OCI-M1 (cell line): ENCODE measurements at regions not wholly inside any gene's neighbourhood (a gene's known extent, or its start where the extent isn't known, plus 50 kb on each side); places are given as distances from the start of the nearest gene placed in this dataset.
"Not testable (repeated sequence)": the region's sequence is repeated elsewhere in the genome, so short reads cannot be mapped to it uniquely, and the experiment has no call there.

Experiments
- DNase-seq: peaks from one replicate; lab custom pipeline; 2025; lab: John Stamatoyannopoulos, UW

DNA sequence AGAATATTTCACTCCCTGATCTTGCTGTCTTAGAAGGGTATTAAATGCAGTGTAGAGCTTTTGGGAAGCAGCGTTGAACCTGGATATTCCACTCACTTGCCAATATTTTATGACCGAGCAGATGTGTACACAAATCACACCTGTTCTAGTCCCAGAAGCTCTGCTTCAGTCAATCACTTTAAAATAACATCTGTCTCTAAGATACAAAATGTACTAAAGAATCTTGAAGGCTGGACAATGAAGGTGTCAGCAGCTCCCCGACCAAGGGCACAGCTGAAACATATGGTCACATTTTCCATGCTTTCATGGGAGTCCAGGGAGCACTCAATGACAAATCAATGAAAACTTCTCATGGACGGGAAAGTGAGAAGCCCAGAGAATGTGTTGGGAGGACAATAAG is 668.3 kb downstream of the PRIM2 start:
- DNase-seq, result not testable (repeated sequence)

DNA sequence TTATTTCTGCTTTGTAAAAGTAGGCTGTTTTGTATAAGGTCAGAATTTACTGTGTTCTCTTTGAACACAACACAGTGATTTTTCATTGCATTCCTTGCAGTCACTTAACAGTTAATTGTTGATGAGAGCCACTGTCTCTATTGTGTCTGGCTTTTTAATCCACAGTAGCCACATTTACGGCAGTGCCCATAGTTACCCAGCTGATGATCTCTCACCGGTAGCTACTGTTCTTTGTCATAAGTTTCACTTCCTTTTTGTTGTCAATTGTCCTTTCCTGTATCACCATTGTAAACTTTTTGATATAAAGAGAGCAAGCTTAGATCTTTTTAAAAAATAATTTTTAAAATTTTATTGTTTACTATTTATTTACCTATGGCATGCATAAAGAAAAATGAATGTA is 669.2 kb downstream of the PRIM2 start:
- DNase-seq, result not testable (repeated sequence)

- not testable (repeated sequence) for DNase-seq
Measured at GRCh38 chr6:57989520-57990080, 672.2 kb downstream of the PRIM2 start.

- not testable (repeated sequence) for DNase-seq
Measured at GRCh38 chr6:57998858-57999619, 681.6 kb downstream of the PRIM2 start.

GRCh38 chr6:58000233-58000632 is 682.8 kb downstream of the PRIM2 start:
- not testable (repeated sequence) for DNase-seq

DNA sequence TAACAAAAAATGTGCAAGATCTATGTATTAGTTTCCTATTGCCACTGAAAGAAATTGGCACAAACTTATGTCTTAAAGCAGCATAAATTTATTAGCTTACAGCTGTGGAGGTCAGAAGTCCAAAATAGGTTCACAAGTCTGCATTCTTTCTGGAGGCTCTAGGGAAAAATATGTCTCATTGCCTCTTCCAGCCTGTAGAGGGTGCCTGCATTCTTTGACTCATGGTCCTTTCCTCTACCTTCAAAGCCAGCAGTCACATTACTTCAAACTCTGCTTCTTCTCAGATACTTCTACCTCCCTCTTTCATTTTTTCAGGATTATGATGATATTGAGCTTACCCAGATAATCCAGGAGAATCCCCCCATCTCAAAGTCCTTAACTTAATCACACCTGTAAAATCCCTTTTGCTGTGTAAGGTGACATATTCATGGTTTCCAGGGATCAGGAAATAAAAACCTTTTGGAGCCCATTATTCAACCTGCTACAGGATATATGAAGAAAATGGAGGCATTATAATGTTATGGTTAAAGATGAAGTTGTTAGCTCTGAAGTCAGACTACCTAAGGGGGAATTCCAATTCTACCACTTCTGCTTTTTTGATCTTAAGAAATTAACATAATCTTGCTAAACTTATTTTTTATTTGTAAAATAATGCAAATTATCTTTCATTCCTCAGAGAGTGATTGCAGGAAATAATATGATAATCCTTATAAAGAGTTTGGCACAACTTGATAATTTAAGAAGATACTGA is 686.2 kb downstream of the PRIM2 start:
- peak; percentile 48 for DNase-seq

DNA sequence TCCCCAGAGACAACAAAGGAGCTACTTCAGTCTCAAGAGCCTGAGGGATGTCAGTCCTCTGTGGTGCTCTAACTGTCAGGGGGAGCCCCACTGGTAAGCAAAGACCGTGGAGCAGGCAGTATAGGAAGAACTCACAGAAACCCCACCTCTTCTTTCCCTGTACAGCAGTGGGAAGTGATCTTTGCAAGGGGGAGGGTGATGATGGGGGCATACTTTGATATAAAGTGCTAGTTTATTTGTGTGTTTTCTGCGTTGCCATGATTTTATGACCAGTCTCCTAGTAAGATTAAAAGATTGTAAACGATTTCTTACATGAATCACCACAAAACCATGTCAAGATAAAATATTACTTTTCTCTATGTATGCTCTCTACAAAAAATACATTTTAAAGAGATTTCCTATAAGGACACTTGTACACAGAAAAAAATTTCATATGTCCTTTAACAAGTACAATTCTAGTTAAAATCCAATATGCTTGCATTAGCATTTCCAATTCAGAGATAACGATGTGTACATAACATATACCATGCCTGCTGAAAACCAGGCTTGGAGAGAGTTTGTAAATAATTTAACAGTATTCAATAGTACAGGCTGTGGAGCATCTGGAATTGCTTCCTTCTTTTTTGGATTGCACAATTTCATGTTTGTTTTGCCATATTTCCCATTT is 690.0 kb downstream of the PRIM2 start:
- DNase-seq, result not testable (repeated sequence)

GRCh38 chr6:58008001-58008335 is 690.5 kb downstream of the PRIM2 start:
- DNase-seq, result not testable (repeated sequence)

DNA sequence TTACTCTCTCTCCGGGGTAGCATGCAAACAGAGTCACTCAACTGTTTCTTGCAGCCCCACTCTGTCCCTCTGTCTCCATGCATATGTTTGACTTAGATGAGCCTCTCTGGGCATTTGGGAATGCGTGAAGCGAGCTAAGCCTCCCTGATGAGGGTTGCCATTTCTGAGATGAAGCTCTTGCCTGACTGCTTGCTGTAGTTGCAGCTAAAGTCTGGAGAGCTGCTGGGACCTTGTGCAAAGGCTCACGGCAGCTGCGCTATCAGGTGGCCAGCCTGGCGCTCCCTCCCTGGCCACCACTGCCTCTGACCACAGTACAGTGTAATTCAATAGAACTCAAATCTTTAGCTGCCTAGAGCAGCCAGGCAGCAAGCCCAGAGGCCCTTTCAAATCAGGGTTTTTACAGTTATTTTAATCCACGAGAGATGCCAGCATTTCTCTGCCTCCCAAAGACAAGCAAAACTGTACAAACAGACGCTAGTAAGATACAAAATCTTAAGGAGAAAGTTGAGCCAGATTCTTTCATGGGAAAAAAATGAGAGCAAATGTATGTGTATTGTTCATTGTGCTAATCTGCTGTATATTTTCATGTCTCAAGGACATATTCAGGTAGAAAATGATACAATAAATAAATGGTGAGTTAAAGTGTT is 694.6 kb downstream of the PRIM2 start:
- not testable (repeated sequence) for DNase-seq

- not testable (repeated sequence) for DNase-seq
Measured at GRCh38 chr6:58016614-58017013, 699.2 kb downstream of the PRIM2 start.

- not testable (repeated sequence) for DNase-seq
Measured at GRCh38 chr6:58028188-58028587, 710.8 kb downstream of the PRIM2 start.

DNA sequence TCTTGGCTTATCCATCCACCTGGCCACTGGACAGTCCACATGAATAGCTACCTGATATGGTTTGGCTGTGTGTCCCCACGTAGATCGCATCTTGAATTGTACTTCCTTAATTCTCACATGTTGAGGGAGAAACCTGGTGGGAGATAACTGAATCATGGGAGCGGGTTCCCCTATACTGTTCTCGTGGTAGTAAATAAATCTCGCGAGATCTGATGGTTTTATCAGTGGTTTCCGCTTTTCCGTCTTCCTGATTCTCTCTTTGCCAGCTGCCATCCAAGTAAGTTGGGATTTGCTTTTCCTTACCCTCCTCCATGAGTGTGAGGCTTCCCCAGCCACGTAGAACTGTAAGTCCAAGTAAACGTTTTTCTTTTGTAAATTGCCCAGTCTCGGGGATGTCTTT is 720.8 kb downstream of the PRIM2 start:
- not testable (repeated sequence) for DNase-seq

DNA sequence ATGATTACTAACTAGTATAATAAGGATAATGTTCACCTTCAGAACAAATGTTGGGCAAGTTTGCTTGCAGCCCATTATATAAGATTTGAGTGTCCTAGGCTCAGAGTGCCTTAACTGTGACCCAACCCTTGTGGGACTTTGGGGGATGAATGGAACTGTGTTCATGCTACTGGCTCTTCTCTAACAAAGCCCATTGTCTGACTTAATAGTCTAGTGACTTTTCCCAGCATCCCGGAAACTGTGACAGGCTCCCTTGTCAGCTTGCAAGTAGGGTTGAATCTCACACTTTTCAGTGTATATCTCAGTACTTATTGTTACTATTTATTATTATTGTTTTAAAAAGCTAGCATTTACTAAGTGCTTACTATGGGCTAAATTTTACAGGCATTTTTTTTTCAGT is 729.2 kb downstream of the PRIM2 start:
- not testable (repeated sequence) for DNase-seq

- DNase-seq, result not testable (repeated sequence)
Measured at GRCh38 chr6:58047389-58047788, 730.0 kb downstream of the PRIM2 start.

DNA sequence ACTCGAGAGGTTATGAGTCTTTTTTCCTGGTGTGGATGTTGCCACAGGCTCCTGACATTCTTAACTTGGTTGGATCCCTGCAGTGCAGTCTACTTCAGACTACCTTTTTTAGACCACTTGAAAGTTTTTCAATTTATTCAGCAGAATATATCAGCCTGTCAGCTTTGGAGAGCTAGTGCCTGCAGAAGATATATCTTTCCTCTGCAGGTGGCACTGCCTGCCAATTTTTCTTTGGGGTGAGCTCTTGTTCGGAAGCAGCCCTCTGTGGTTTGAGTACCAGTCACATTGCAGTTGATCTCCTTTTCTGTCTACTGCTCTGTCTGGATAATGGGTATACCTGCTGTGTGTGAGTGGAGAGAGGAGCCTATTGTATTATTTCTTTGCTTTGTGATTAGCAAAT is 730.4 kb downstream of the PRIM2 start:
- DNase-seq, result peak; percentile 21

GRCh38 chr6:58055465-58056176 is 738.2 kb downstream of the PRIM2 start:
- not testable (repeated sequence) for DNase-seq

- not testable (repeated sequence) for DNase-seq
Measured at GRCh38 chr6:58059701-58060100, 742.3 kb downstream of the PRIM2 start.

DNA sequence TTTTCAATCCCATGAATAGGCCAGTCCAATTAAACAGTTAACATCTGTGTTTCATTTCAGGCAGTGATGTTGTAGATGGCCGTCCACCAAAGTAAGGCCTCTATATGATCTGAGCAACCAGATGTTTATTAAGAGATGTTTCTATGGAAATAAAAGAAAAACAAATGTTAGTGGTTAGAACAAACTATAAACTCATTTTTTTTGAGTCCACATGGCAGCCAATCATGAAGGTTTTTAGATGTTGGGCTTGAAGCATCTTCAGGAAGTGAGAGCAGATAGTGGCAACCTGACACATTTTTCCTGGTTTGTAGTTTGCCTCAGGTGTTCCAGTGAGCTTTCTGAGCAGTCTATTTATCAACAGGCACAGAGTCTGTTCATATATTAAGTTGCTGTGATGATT is 746.1 kb downstream of the PRIM2 start:
- DNase-seq, result not testable (repeated sequence)

- DNase-seq, result peak; percentile 10
Measured at GRCh38 chr6:58067867-58068548, 750.6 kb downstream of the PRIM2 start.

DNA sequence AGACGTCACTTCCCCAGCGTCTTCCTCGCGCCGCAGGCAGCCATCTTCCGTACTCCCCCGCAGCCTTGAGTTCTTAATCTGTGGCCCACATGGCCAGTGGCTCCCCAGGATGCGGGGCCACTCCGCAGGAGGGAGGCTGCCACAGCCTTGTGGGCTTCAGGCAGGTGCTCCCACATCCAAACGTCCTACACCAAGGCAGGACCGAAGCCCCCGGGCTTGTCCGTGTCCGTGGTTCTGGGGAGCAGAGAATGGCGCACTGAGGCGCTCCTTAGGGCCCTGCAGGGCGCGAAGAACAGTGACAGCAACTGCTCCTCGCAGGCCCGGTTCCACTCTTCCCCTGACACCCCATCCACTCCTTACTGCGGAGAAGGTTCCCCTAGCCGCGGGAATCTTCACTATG is 755.8 kb downstream of the PRIM2 start:
- DNase-seq, result no peak

DNA sequence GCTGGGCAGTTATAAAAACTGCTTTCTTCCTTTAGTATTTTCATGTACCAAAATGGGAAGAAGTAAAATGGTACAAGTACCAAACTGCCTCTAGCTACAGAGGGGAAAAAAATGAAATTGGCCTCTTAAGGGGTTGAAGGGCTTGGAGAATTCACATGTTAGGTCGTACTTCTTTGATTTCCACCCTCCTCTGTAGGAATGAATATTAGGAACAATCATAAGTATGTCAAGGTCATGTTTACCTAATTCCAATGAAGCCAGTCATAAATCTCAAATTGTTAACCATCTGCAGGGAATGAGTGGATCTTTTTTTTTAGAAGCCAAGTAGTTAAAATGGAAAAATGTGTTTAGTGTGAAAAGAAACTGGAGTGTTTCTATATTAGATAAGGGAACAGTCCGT is 772.6 kb downstream of the PRIM2 start:
- not testable (repeated sequence) for DNase-seq
